ENCODE measurements at regions not wholly inside any gene's neighbourhood (a gene's known extent, or its start where the extent isn't known, plus 50 kb on each side); places are given as distances from the start of the nearest gene placed in this dataset.

DNA sequence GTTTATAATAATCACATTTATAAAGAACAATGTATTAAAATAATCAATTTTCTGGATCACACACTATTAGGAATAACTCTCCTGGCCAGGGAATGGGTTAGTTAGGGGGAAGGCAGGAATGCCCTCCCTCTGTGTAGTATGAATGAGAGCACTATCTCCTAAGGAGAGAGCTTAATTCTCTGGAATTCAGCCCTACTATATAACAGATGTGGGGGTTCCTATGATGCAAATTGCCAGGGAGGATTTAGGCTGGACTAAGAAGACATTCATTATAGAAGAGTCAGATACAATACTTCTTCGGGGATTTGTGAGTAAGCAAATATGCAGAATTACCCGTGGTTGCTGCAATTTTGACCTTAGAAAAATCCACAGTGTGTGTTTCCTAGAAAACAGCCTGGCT, 250.1 kb upstream of the VRK2 start:
- no peak for TF ChIP-seq EZH2phosphoT487 (IDR thresholded peaks at IDR 0.05; ENCODE audit: borderline replicate concordance)
- TF ChIP-seq CTCF (conservative IDR thresholded peaks at IDR 0.05; ENCODE audit: low read length) = no peak
- Histone ChIP-seq H3K79me2 (ENCODE audit: insufficient read depth, low read length) (no peaks in the 10 kb centered on the region), H4K20me1 (ENCODE audit: insufficient read depth, low read length, poor library complexity, severe bottlenecking) (no peaks in the 10 kb centered on the region), H3K4me1 (ENCODE audit: insufficient read depth, low read length, poor library complexity, severe bottlenecking) (no peaks in the 10 kb centered on the region), H2AFZ (ENCODE audit: low read length) (no peak overlapping the region), H3K9me3 (ENCODE audit: insufficient read depth, low read depth, low read length) (no peaks in the 10 kb centered on the region), H3K9ac (ENCODE audit: low read depth, low read length, poor library complexity, severe bottlenecking) (no peak overlapping the region), H3F3A (ENCODE audit: low read depth) (no peaks in the 10 kb centered on the region), H3K36me3 (ENCODE audit: insufficient read depth, low read length) (no peaks in the 10 kb centered on the region), H3K4me3 (ENCODE audit: low read length, poor library complexity, severe bottlenecking) (no peak overlapping the region), H3K9me2 (replicated peaks; ENCODE audit: low read depth, low read length) (no peaks in the 10 kb centered on the region), H3K27me3 (ENCODE audit: insufficient read depth, low read length, poor library complexity, severe bottlenecking) (no peaks in the 10 kb centered on the region), H3K4me2 (ENCODE audit: low read depth, low read length, poor library complexity, severe bottlenecking) (no peak overlapping the region)

- no peak for TF ChIP-seq EZH2phosphoT487 (IDR thresholded peaks at IDR 0.05; ENCODE audit: borderline replicate concordance)
- no peak for TF ChIP-seq CTCF (conservative IDR thresholded peaks at IDR 0.05; ENCODE audit: low read length)
- H3K79me2 ChIP-seq (ENCODE audit: insufficient read depth, low read length) = no peaks in the 10 kb centered on the region
Measured at GRCh38 chr2:57798346-57798745, 248.3 kb upstream of the VRK2 start.

GRCh38 chr2:57802243-57802642, 244.4 kb upstream of the VRK2 start:
- Histone ChIP-seq H3K27me3 (ENCODE audit: insufficient read depth, low read length, poor library complexity, severe bottlenecking) (no peaks in the 10 kb centered on the region), H3K9ac (ENCODE audit: low read depth, low read length, poor library complexity, severe bottlenecking) (no peak overlapping the region), H3K36me3 (ENCODE audit: insufficient read depth, low read length) (no peaks in the 10 kb centered on the region), H3K9me3 (ENCODE audit: insufficient read depth, low read depth, low read length) (no peaks in the 10 kb centered on the region), H3K4me2 (ENCODE audit: low read depth, low read length, poor library complexity, severe bottlenecking) (no peak overlapping the region), H3K4me3 (ENCODE audit: low read length, poor library complexity, severe bottlenecking) (no peak overlapping the region), H3K4me1 (ENCODE audit: insufficient read depth, low read length, poor library complexity, severe bottlenecking) (no peaks in the 10 kb centered on the region), H2AFZ (ENCODE audit: low read length) (no peak overlapping the region), H3K79me2 (ENCODE audit: insufficient read depth, low read length) (no peaks in the 10 kb centered on the region), H3K9me2 (replicated peaks; ENCODE audit: low read depth, low read length) (no peaks in the 10 kb centered on the region), H3F3A (ENCODE audit: low read depth) (no peaks in the 10 kb centered on the region), H4K20me1 (ENCODE audit: insufficient read depth, low read length, poor library complexity, severe bottlenecking) (no peaks in the 10 kb centered on the region)
- no peak for TF ChIP-seq CTCF (conservative IDR thresholded peaks at IDR 0.05; ENCODE audit: low read length)
- no peak for TF ChIP-seq EZH2phosphoT487 (IDR thresholded peaks at IDR 0.05; ENCODE audit: borderline replicate concordance)

More at GRCh38 chr2:57798346-57798745, 248.3 kb upstream of the VRK2 start:
- H3K9me2 ChIP-seq (replicated peaks; ENCODE audit: low read depth, low read length) = no peaks in the 10 kb centered on the region
- H3F3A ChIP-seq (ENCODE audit: low read depth) = no peaks in the 10 kb centered on the region
- no peaks in the 10 kb centered on the region for H3K36me3 ChIP-seq (ENCODE audit: insufficient read depth, low read length)
- no peak overlapping the region for H3K9ac ChIP-seq (ENCODE audit: low read depth, low read length, poor library complexity, severe bottlenecking)
- no peaks in the 10 kb centered on the region for H3K27me3 ChIP-seq (ENCODE audit: insufficient read depth, low read length, poor library complexity, severe bottlenecking)
- no peak overlapping the region for H2AFZ ChIP-seq (ENCODE audit: low read length)
- H3K4me3 ChIP-seq (ENCODE audit: low read length, poor library complexity, severe bottlenecking) = no peak overlapping the region
- H4K20me1 ChIP-seq (ENCODE audit: insufficient read depth, low read length, poor library complexity, severe bottlenecking) = no peaks in the 10 kb centered on the region
- no peaks in the 10 kb centered on the region for H3K4me1 ChIP-seq (ENCODE audit: insufficient read depth, low read length, poor library complexity, severe bottlenecking)
- H3K4me2 ChIP-seq (ENCODE audit: low read depth, low read length, poor library complexity, severe bottlenecking) = no peak overlapping the region
- no peaks in the 10 kb centered on the region for H3K9me3 ChIP-seq (ENCODE audit: insufficient read depth, low read depth, low read length)
